GM19023 (cell line): ENCODE measurements at regions not wholly inside any gene's neighbourhood (a gene's known extent, or its start where the extent isn't known, plus 50 kb on each side); places are given as distances from the start of the nearest gene placed in this dataset.

Experiments used
- ATAC-seq: cut with Tn5 transposase; IDR thresholded peaks from one replicate; pipeline ENCODE4 v1.9.1; 2021; ENCODE audit warnings: mild to moderate bottlenecking, moderate library complexity; ENCODE audit not compliant: unreplicated experiment

DNA sequence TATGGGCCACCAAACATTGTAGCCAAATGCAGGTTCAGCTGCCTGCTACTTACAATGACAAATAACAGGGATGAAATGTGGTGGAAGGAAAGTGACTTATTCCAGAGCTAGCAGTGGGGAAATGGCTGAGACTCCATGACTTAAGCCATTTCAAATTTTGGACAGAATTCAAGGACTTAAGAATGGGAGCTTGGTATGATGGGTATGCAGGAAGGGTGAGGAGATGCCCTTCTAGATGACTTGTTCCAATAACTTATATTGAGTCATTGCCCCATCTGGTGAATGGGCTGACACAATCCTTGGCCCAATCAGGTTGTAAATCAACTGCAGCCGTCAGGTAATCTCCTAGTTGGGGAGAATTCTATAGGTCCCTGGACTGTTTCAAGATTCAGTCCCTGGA, 230.7 kb upstream of the SGCD start:
- ATAC-seq: no peak

DNA sequence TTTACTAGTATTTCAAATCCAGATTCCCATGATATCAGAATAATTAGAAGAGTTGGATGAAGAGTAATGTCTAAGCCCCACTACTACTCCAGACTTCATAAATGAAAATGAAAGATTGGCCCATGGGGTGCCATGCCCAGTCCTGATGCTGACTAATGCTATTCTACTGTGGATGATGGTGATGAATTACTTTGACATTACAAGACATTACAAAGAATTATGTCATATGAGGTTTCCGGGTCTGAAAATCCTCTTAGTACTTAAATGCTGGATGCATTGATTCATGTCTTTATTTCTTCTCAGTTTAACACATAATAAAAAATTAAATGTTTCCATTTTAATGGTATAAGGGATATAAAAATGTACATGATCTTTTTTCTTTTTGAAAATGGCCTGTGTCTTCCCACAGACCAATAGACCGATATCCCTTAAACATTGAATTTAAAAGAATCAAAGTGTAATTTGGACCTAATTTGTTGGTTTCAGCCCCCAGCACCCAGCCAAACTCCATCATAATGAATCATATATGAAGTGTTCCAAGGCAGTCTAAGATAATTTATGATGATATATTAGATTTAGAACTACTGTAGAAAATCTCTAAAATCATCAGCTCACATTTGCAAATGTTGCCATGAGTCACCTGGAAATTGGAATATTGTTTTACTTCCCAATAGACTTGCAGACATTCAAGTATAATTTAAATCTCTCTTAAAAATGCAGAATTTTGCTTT, 223.6 kb upstream of the SGCD start:
- ATAC-seq: no peak

GRCh38 chr5:156109317-156110023, 217.5 kb upstream of the SGCD start:
- ATAC-seq: no peak

GRCh38 chr5:156119692-156120091, 207.3 kb upstream of the SGCD start:
- no peak for ATAC-seq

DNA sequence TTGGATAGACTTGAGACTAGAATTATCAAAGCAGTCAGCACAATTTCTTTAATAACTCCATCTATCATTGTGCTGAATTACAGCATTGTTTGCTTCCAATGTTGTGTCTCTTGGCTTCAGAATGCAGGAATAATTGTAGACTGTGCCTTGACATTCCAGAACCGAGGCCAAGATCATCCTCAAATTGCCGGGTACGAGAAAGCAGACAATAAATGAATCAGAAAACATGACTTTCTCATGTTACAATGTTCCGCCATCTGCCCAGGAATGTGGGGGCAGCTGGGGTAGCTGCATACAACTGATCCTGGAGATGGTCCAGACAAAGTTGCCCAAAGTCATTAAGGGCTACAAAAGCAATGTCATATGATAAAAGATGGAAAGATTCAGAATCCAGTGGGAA, 206.2 kb upstream of the SGCD start:
- no peak for ATAC-seq

- ATAC-seq: no peak
Measured at GRCh38 chr5:156121234-156121633, 205.7 kb upstream of the SGCD start.

DNA sequence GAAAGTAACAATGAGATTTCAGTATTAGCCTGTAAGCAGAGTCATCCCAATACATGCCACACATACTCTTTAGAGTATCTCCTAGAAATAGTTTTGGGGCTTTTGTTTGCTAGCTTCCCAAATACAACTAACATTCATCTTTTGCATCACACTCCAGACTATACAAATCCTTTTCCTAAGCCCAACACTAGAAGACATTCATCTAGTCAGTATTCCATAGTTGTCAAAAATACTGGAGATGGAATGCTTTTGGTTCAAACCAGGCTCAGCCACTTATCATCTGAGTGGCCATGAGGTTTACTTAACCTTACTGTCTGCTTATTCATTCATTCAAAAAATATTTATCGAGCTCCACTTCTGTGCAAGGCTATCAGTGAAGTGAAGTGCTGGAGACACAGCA, 205.1 kb upstream of the SGCD start:
- no peak for ATAC-seq

- no peak for ATAC-seq
Measured at GRCh38 chr5:156124708-156125107, 202.3 kb upstream of the SGCD start.

DNA sequence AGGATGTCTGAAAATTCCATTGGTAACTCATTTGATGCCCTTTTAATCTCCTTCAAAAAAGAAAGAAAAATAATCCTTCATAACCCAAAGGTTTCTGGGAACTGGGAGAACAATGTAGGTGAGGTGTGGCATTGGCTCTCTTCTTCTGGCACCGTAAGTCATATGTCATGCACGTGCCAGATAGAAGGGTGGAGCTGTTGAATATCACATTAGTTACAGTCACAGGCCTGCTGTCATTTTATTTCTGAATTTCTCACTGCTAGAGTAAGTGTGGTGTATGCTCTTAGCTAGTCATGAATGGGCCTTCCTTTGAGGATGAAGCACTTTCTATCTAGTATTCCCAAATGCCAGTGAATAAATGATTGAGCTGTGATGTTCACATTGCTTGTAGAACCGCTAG, 201.8 kb upstream of the SGCD start:
- ATAC-seq: no peak

GRCh38 chr5:156126716-156127115, 200.2 kb upstream of the SGCD start:
- no peak for ATAC-seq

- no peak for ATAC-seq
Measured at GRCh38 chr5:156128026-156128425, 198.9 kb upstream of the SGCD start.

GRCh38 chr5:156134216-156134615, 192.7 kb upstream of the SGCD start:
- no peak for ATAC-seq

- no peak for ATAC-seq
Measured at GRCh38 chr5:156135531-156135930, 191.4 kb upstream of the SGCD start.

DNA sequence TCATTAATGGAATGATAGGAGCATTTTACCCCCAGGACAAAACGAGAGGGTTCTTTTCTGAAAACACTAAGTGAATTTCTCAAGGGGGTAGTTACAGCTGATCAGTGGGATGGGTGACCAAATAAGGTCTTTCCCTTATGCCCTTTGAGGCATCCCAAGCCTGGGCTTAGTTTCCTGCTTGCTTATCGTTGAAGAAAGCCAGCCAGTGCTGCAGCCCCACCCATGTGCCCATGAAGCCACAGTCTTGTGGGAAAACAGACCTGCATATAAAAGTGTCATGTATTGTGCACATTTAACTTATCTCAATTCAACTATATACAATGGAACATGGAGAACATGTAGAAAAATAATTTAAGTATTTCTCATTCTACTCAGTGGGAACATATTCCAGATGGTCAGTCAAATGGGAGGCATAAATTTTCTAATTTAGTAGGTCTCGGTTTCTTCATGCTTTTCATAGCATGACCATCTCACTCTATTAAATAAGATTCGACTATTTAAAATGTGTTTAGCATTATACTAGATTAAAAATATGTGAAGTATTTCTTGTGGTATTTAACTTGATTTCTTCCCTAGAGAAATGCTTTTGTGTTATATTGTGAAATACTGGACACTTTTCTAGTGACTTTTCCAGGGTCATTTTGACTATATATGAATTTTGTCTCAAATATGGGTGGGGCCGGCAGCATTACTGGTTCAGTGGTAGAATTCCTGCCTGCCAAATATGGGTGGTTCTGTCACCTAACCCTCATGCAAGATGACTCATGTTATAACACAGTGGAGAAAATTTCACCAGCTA, 189.7 kb upstream of the SGCD start:
- ATAC-seq: no peak

- ATAC-seq: no peak
Measured at GRCh38 chr5:156142867-156143266, 184.1 kb upstream of the SGCD start.

- no peak for ATAC-seq
Measured at GRCh38 chr5:156147261-156147943, 179.6 kb upstream of the SGCD start.

- ATAC-seq: no peak
Measured at GRCh38 chr5:156147944-156148285, 179.0 kb upstream of the SGCD start.

DNA sequence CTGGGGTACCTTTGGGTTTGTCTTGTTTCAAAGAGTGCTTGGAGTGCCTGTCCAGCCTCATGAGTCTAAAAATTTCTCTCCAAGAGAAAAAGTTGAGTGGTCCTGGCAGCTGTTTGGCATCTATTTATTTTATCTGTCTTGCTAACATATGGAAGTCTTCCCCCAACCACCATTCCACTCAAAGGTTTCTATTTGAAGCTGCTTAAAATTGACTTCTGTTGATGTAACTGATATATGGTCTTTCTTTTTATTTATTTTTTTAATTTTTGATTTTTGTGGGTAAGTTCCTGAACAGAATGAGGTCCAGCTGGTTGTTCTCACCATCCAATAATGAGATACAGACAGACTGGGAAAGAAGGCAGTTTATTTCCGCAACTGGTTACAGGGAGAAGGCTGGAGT, 178.7 kb upstream of the SGCD start:
- no peak for ATAC-seq

- ATAC-seq: no peak
Measured at GRCh38 chr5:156149213-156149612, 177.8 kb upstream of the SGCD start.

GRCh38 chr5:156153602-156154001, 173.4 kb upstream of the SGCD start:
- no peak for ATAC-seq

DNA sequence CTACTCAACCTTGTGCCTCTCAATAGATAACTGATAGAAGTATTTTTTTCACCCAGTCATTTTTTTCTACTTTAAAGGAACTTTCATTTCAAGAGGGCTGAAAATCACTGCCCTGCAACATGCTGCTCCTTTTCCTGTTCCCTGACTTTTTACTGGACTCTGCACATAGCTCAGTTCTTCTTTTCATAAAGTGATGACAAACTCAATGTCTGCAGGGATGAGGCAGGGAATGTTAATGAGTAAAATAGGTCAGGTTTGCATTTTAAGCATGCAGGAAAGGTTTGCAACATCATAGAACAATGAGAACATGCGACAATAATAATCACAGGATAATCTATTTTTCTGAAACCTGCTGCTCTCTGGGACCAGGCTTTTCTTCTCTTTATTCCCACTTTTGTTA, 172.2 kb upstream of the SGCD start:
- ATAC-seq: no peak
